ENCODE measurements at regions not wholly inside any gene's neighbourhood (a gene's known extent, or its start where the extent isn't known, plus 50 kb on each side); places are given as distances from the start of the nearest gene placed in this dataset.

DNA sequence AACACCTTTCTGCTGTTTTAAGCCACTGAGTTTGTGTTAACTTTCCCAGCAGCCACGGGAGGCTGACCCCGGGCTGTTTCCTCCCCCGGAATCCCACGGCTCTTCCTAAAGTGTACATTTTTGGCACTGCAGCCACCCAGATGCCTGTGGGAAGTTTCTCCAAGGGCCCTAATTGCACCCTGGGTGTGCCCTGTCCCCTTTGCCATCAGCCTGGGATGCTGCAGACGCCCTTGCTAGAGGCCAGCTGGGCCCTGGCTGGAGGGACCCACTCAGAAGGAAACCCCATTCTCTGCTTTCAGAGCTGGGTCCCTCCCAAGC lies 883.3 kb downstream of the BRD1 start:
- POLR2A ChIA-PET (ENCODE audit: unreplicated experiment) = no interaction called here
- no TSS peak for BruUV-seq (replicated peaks)

More for the DNA sequence above, 883.3 kb downstream of the BRD1 start:
- Histone ChIP-seq H2AFZ (replicated peaks; ENCODE audit: low read length, poor library complexity) (no peak overlapping the region), H3K4me1 (ENCODE audit: control insufficient read depth, insufficient read depth, low read length) (no peaks in the 10 kb centered on the region), H4K91ac (ENCODE audit: insufficient read depth, low read depth, low read length) (no peak overlapping the region), H4K8ac (ENCODE audit: low read depth in 2 of 2, low read length in 2 of 2) (no peak overlapping the region), H3K27ac (ENCODE audit: insufficient read depth, low read length) (no peak overlapping the region), H3K9ac (ENCODE audit: low read depth, low read length) (no peak overlapping the region), H3K27me3 (ENCODE audit: control insufficient read depth, insufficient read depth, low read length) (no peaks in the 10 kb centered on the region), H2BK5ac (ENCODE audit: low read depth, low read length, poor library complexity, severe bottlenecking) (no peak overlapping the region), H3K56ac (ENCODE audit: extremely low read depth, insufficient read depth, low read length) (no peak overlapping the region), H2AK9ac (replicated peaks; ENCODE audit: low read depth, low read length, poor library complexity) (no peak overlapping the region), H3K36me3 (ENCODE audit: control insufficient read depth, insufficient read depth, low read length) (no peaks in the 10 kb centered on the region), H3K4me3 (ENCODE audit: insufficient read depth, low read depth, low read length) (no peak overlapping the region), H2BK15ac (ENCODE audit: low read depth, low read length) (no peak overlapping the region), H3K4me2 (ENCODE audit: low read depth, low read length) (no peak overlapping the region), H3K9me3 (ENCODE audit: control insufficient read depth, insufficient read depth, low read length) (peaks cover 46% of the 10 kb centered on the region), H4K20me1 (ENCODE audit: insufficient read depth, low read length) (no peaks in the 10 kb centered on the region), H3K4ac (ENCODE audit: low read depth, low read length) (no peak overlapping the region), H3K23ac (ENCODE audit: low read depth, low read length) (no peak overlapping the region), H2AK5ac (ENCODE audit: low read depth, low read length) (no peak overlapping the region), H4K5ac (ENCODE audit: low read depth, low read length) (no peak overlapping the region), H3K18ac (ENCODE audit: low read depth, low read length) (no peak overlapping the region), H3K9me1 (ENCODE audit: insufficient read depth, low read length) (no peaks in the 10 kb centered on the region), H2BK20ac (ENCODE audit: low read depth, low read length) (no peak overlapping the region), H2BK120ac (ENCODE audit: low read depth, low read length) (no peak overlapping the region), H3K79me1 (ENCODE audit: low read depth in 1 of 2, low read length in 2 of 2) (no peaks in the 10 kb centered on the region), H3K14ac (replicated peaks; ENCODE audit: low read depth, low read length) (no peak overlapping the region)
- CTCF ChIA-PET = no interaction called here
- TF ChIP-seq CHD1 (IDR thresholded peaks at IDR 0.05; ENCODE audit: low read depth, low read length) (no peak), RCOR1 (IDR thresholded peaks at IDR 0.05; ENCODE audit: insufficient replicate concordance, low read length) (no peak), RAD21 (IDR thresholded peaks at IDR 0.05; ENCODE audit: low read length) (no peak), MAZ (IDR thresholded peaks at IDR 0.05; ENCODE audit: borderline replicate concordance, low read depth, low read length) (no peak), SMC3 (IDR thresholded peaks at IDR 0.05; ENCODE audit: low read depth, low read length) (no peak), MXI1 (IDR thresholded peaks at IDR 0.05; ENCODE audit: borderline replicate concordance, low read depth, low read length) (no peak), MAFK (IDR thresholded peaks at IDR 0.05; ENCODE audit: low read depth, low read length) (no peak), BHLHE40 (IDR thresholded peaks at IDR 0.05; ENCODE audit: low read depth, low read length) (no peak), POLR2A (IDR thresholded peaks at IDR 0.05; ENCODE audit: low read depth, low read length) (no peak), NFE2L2 (IDR thresholded peaks at IDR 0.05; ENCODE audit: low read depth, low read length) (no peak), FOS (IDR thresholded peaks at IDR 0.05; ENCODE audit: low read depth, low read length) (no peak), RFX5 (IDR thresholded peaks at IDR 0.05; ENCODE audit: low read depth, low read length) (no peak), CEBPB (IDR thresholded peaks at IDR 0.05; ENCODE audit: low read depth, low read length) (no peak)
- TF ChIP-seq, protein P1, sequence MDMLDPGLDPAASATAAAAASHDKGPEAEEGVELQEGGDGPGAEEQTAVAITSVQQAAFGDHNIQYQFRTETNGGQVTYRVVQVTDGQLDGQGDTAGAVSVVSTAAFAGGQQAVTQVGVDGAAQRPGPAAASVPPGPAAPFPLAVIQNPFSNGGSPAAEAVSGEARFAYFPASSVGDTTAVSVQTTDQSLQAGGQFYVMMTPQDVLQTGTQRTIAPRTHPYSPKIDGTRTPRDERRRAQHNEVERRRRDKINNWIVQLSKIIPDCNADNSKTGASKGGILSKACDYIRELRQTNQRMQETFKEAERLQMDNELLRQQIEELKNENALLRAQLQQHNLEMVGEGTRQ (IDR thresholded peaks at IDR 0.05; ENCODE audit: low read depth, low read length) = no peak
- TF ChIP-seq, protein P2, sequence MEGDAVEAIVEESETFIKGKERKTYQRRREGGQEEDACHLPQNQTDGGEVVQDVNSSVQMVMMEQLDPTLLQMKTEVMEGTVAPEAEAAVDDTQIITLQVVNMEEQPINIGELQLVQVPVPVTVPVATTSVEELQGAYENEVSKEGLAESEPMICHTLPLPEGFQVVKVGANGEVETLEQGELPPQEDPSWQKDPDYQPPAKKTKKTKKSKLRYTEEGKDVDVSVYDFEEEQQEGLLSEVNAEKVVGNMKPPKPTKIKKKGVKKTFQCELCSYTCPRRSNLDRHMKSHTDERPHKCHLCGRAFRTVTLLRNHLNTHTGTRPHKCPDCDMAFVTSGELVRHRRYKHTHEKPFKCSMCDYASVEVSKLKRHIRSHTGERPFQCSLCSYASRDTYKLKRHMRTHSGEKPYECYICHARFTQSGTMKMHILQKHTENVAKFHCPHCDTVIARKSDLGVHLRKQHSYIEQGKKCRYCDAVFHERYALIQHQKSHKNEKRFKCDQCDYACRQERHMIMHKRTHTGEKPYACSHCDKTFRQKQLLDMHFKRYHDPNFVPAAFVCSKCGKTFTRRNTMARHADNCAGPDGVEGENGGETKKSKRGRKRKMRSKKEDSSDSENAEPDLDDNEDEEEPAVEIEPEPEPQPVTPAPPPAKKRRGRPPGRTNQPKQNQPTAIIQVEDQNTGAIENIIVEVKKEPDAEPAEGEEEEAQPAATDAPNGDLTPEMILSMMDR (conservative IDR thresholded peaks at IDR 0.05; ENCODE audit: low read depth, low read length) = no peak
- in situ Hi-C loops (cut with MboI; ENCODE audit: low sequenced_read_pairs) = no loop called here
- DNase-seq = no peak
- 20% methylated on average over 2 of the region's 5 CpGs; no CpG with 5 or more reads in 1 of the 2 experiments for WGBS, 2 experiments (ENCODE audit: extremely low coverage in 2 of 2, insufficient read length in 1 of 2)
- ATAC-seq (ENCODE audit: low read depth) = no peak
- dilution Hi-C loops (cut with HindIII; ENCODE audit: low sequenced_read_pairs, unreplicated experiment) = no loop called here
- intact Hi-C loops (cut with micrococcal nuclease) = no loop called here

All from IMR-90 (cell line).